Astrocyte (in vitro differentiated cells and primary cell): ENCODE measurements at regions not wholly inside any gene's neighbourhood (a gene's known extent, or its start where the extent isn't known, plus 50 kb on each side); places are given as distances from the start of the nearest gene placed in this dataset.

Source experiments
- DNase-seq: peaks from one replicate; pipeline ENCODE4 v3.0.0-alpha.2; 2010; ENCODE audit warnings: low read depth
- FAIRE-seq: peaks from 2 replicates; lab custom pipeline; 2011; peaks lifted over from hg19 to GRCh38; lab: Jason Lieb, UNC
- H2AFZ ChIP-seq: 2 replicates; pipeline ENCODE4 v1.6.0; 2012; ENCODE audit warnings: low read depth, low read length, inconsistent platforms
- H3K27ac ChIP-seq: 2 replicates; pipeline ENCODE4 v1.5.1; 2011; ENCODE audit warnings: low read depth, low read length, inconsistent platforms
- H3K27me3 ChIP-seq: 2 replicates; pipeline ENCODE4 v1.6.0; 2011; ENCODE audit warnings: low read length, inconsistent platforms; ENCODE audit not compliant: insufficient read depth
- H3K36me3 ChIP-seq: 2 replicates; pipeline ENCODE4 v1.5.1; 2011; ENCODE audit warnings: low read length, inconsistent platforms; ENCODE audit not compliant: insufficient read depth
- H3K4me1 ChIP-seq: 2 replicates; pipeline ENCODE4 v1.5.1; 2011; ENCODE audit warnings: low read length, inconsistent platforms; ENCODE audit not compliant: insufficient read depth
- H3K4me2 ChIP-seq: 2 replicates; pipeline ENCODE4 v1.6.0; 2012; ENCODE audit warnings: low read length, inconsistent platforms
- H3K4me3 ChIP-seq: 2 replicates; pipeline ENCODE4 v1.5.1; 2011; ENCODE audit warnings: low read depth, mild to moderate bottlenecking, low read length, inconsistent platforms; ENCODE audit not compliant: insufficient read depth
- H3K79me2 ChIP-seq: 2 replicates; pipeline ENCODE4 v1.6.0; 2012; ENCODE audit warnings: mild to moderate bottlenecking, low read length, inconsistent platforms; ENCODE audit not compliant: insufficient read depth
- H3K9ac ChIP-seq: 2 replicates; pipeline ENCODE4 v1.6.0; 2012; ENCODE audit warnings: mild to moderate bottlenecking, low read length, inconsistent platforms
- H3K9me3 ChIP-seq: 2 replicates; pipeline ENCODE4 v1.5.1; 2012; ENCODE audit warnings: low read depth, mild to moderate bottlenecking, low read length, inconsistent platforms; ENCODE audit not compliant: insufficient read depth
- H4K20me1 ChIP-seq: 2 replicates; pipeline ENCODE4 v1.6.0; 2012; ENCODE audit warnings: low read length, inconsistent platforms; ENCODE audit not compliant: insufficient read depth
- H3K27ac Mint-ChIP-seq: one replicate; pipeline ENCODE4 v1.8.0; 2021; ENCODE audit warnings: mild to moderate bottlenecking, mixed read lengths; ENCODE audit not compliant: unreplicated experiment
- H3K27me3 Mint-ChIP-seq: one replicate; pipeline ENCODE4 v1.8.0; 2021; ENCODE audit warnings: low read depth, mixed read lengths; ENCODE audit not compliant: unreplicated experiment
- H3K36me3 Mint-ChIP-seq: one replicate; pipeline ENCODE4 v1.8.0; 2021; ENCODE audit warnings: low read depth, mixed read lengths; ENCODE audit not compliant: unreplicated experiment
- H3K4me1 Mint-ChIP-seq: one replicate; pipeline ENCODE4 v1.8.0; 2021; ENCODE audit warnings: low read depth, mixed read lengths; ENCODE audit not compliant: unreplicated experiment
- H3K4me3 Mint-ChIP-seq: one replicate; pipeline ENCODE4 v1.8.0; 2021; ENCODE audit warnings: mild to moderate bottlenecking, moderate library complexity, mixed read lengths; ENCODE audit not compliant: unreplicated experiment
- H3K9me3 Mint-ChIP-seq: one replicate; pipeline ENCODE4 v1.8.0; 2021; ENCODE audit warnings: mild to moderate bottlenecking, mixed read lengths; ENCODE audit not compliant: unreplicated experiment
- EZH2 ChIP-seq: IDR thresholded peaks from 2 replicates; pipeline ENCODE4 v1.6.1; 2012; ENCODE audit warnings: mild to moderate bottlenecking, low read length, inconsistent platforms; ENCODE audit not compliant: insufficient read depth
- TF ChIP-seq, protein P1 (sequence below): IDR thresholded peaks from 2 replicates; pipeline ENCODE4 v1.5.1; 2011; ENCODE audit warnings: low read depth, mild to moderate bottlenecking, inconsistent platforms, low read length, moderate library complexity; ENCODE audit not compliant: insufficient read depth

- no peaks in the 10 kb centered on the region for H3K79me2 ChIP-seq
- H3K4me3 ChIP-seq, result no peak overlapping the region
- H3K4me3 Mint-ChIP-seq, result no peak overlapping the region
- no peaks in the 10 kb centered on the region for H3K36me3 ChIP-seq
- H3K4me2 ChIP-seq, result no peak overlapping the region
- no peak for TF ChIP-seq EZH2
- TF ChIP-seq, protein P1, sequence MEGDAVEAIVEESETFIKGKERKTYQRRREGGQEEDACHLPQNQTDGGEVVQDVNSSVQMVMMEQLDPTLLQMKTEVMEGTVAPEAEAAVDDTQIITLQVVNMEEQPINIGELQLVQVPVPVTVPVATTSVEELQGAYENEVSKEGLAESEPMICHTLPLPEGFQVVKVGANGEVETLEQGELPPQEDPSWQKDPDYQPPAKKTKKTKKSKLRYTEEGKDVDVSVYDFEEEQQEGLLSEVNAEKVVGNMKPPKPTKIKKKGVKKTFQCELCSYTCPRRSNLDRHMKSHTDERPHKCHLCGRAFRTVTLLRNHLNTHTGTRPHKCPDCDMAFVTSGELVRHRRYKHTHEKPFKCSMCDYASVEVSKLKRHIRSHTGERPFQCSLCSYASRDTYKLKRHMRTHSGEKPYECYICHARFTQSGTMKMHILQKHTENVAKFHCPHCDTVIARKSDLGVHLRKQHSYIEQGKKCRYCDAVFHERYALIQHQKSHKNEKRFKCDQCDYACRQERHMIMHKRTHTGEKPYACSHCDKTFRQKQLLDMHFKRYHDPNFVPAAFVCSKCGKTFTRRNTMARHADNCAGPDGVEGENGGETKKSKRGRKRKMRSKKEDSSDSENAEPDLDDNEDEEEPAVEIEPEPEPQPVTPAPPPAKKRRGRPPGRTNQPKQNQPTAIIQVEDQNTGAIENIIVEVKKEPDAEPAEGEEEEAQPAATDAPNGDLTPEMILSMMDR, result no peak
- H3K27ac Mint-ChIP-seq, result peak overlapping the region; percentile 1
- FAIRE-seq, result no peak
- peaks cover 38% of the 10 kb centered on the region for H3K4me1 Mint-ChIP-seq
- no peak overlapping the region for H3K9ac ChIP-seq
- no peaks in the 10 kb centered on the region for H3K27me3 Mint-ChIP-seq
- no peaks in the 10 kb centered on the region for H3K9me3 ChIP-seq
- DNase-seq, result no peak
- peaks cover 13% of the 10 kb centered on the region for H3K4me1 ChIP-seq
- H3K36me3 Mint-ChIP-seq, result peaks cover 2% of the 10 kb centered on the region
- H3K27ac ChIP-seq, result no peak overlapping the region
- H3K9me3 Mint-ChIP-seq, result peaks cover 4% of the 10 kb centered on the region
- H2AFZ ChIP-seq, result no peak overlapping the region
- H3K27me3 ChIP-seq, result peaks cover 21% of the 10 kb centered on the region
- H4K20me1 ChIP-seq, result no peaks in the 10 kb centered on the region
Observed at GRCh38 chr7:131186816-131187215, 140.9 kb upstream of the MKLN1 start.

GRCh38 chr7:131188367-131189339 is 139.0 kb upstream of the MKLN1 start:
- DNase-seq (peak; percentile 99), FAIRE-seq (peak; percentile 80)
- H3K9me3 Mint-ChIP-seq, result peaks cover 4% of the 10 kb centered on the region
- Histone ChIP-seq H4K20me1 (no peaks in the 10 kb centered on the region), H3K36me3 (no peaks in the 10 kb centered on the region), H3K4me1 (peaks cover 13% of the 10 kb centered on the region), H3K4me3 (no peak overlapping the region), H3K9me3 (no peaks in the 10 kb centered on the region), H3K9ac (peak overlapping the region; percentile 11), H3K4me2 (peak overlapping the region; percentile 49), H3K79me2 (no peaks in the 10 kb centered on the region), H2AFZ (peak overlapping the region; percentile 52), H3K27me3 (peaks cover 14% of the 10 kb centered on the region), H3K27ac (peak overlapping the region; percentile 71)
- peaks cover 2% of the 10 kb centered on the region for H3K36me3 Mint-ChIP-seq
- H3K4me3 Mint-ChIP-seq, result peak overlapping the region; percentile 72
- H3K27ac Mint-ChIP-seq, result peak overlapping the region; percentile 98
- no peaks in the 10 kb centered on the region for H3K27me3 Mint-ChIP-seq
- H3K4me1 Mint-ChIP-seq, result peaks cover 34% of the 10 kb centered on the region
- TF ChIP-seq EZH2, result no peak
- TF ChIP-seq, protein P1, result no peak
